GM06990 (cell line): ENCODE measurements at regions not wholly inside any gene's neighbourhood (a gene's known extent, or its start where the extent isn't known, plus 50 kb on each side); places are given as distances from the start of the nearest gene placed in this dataset.

ENCODE experiments used
- DNase-seq: peaks from one replicate; pipeline ENCODE4 v3.0.0-alpha.2; 2011; ENCODE audit not compliant: insufficient read length; ENCODE audit errors: extremely low read depth
- H3K27me3 ChIP-seq: replicated peaks from 2 replicates; pipeline ENCODE4 v1.6.0; 2011; ENCODE audit warnings: low read length; ENCODE audit not compliant: control insufficient read depth, insufficient read depth
- H3K36me3 ChIP-seq: 2 replicates; pipeline ENCODE4 v1.5.1; 2011; ENCODE audit warnings: low read length; ENCODE audit not compliant: control insufficient read depth, insufficient read depth
- H3K4me3 ChIP-seq: replicated peaks from 2 replicates; pipeline ENCODE4 v1.5.1; 2011; ENCODE audit warnings: low read depth, mild to moderate bottlenecking, control low read depth, low read length
- TF ChIP-seq, protein P1 (sequence below): IDR thresholded peaks from 2 replicates; pipeline ENCODE4 v1.5.1; 2011; ENCODE audit warnings: low read length, control low read depth, mild to moderate bottlenecking, inconsistent platforms; ENCODE audit not compliant: insufficient read depth, poor library complexity, severe bottlenecking

- Histone ChIP-seq H3K36me3 (no peaks in the 10 kb centered on the region), H3K4me3 (no peak overlapping the region)
- TF ChIP-seq, protein P1, sequence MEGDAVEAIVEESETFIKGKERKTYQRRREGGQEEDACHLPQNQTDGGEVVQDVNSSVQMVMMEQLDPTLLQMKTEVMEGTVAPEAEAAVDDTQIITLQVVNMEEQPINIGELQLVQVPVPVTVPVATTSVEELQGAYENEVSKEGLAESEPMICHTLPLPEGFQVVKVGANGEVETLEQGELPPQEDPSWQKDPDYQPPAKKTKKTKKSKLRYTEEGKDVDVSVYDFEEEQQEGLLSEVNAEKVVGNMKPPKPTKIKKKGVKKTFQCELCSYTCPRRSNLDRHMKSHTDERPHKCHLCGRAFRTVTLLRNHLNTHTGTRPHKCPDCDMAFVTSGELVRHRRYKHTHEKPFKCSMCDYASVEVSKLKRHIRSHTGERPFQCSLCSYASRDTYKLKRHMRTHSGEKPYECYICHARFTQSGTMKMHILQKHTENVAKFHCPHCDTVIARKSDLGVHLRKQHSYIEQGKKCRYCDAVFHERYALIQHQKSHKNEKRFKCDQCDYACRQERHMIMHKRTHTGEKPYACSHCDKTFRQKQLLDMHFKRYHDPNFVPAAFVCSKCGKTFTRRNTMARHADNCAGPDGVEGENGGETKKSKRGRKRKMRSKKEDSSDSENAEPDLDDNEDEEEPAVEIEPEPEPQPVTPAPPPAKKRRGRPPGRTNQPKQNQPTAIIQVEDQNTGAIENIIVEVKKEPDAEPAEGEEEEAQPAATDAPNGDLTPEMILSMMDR, result no peak
These were observed 150.9 kb downstream of the NUDT12 start for GRCh38 chr5:103411711-103412110.

DNA sequence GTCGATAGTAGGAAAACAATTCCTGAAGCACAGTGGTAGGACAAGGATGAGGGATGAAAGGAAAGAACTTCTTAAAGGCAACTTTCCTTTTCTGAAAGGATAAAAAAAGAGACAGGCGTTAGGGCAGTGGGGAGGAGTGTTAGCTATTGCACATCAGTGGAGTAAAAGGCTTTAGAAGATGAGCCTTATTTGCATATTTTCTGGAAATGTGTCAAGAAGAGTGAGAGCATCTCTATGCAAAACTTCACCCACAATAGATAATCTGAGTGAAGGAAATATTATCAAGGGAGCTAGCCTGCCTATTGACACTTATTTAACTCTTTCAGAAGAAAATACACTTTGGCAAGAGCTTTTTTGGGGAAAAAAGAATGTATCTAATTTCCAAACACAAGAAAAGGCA lies 151.6 kb downstream of the MACIR start:
- Histone ChIP-seq H3K36me3 (no peaks in the 10 kb centered on the region), H3K4me3 (no peak overlapping the region), H3K27me3 (no peaks in the 10 kb centered on the region)
- TF ChIP-seq, protein P1, result no peak
- no peak for DNase-seq

More at GRCh38 chr5:103411711-103412110, 150.9 kb downstream of the NUDT12 start:
- no peaks in the 10 kb centered on the region for H3K27me3 ChIP-seq
- DNase-seq, result no peak

DNA sequence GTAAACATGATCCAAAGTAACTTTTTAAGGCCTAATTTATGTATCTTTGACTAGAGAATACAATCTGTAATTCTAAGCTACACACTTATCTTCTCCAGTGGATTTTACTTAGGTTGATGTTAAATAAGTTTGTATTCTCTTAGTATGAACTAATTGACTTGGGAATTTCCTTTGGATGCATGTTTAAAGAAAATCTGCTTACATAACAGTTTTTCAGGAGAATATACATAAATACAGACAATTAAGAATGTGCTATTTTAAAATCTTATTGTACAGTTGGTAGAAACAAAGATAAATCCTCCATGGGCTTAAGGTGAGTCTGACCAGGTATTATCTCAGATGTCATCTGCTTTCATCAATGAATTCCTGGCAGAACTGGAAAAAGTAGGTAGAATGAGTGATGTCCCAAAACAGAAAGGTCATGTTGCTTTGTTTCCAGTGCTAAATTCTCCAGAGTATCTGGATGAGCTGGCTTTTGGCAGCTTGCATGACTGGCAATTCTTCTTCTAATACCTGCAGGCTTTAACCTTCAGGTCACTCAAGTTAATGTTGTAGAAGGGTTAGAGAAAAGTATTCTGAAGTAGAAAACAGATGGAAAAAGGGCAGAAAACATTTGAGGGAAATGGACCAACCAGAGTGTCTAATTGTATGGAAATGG lies 150.6 kb downstream of the MACIR start:
- DNase-seq, result no peak
- H3K36me3 ChIP-seq, result no peaks in the 10 kb centered on the region
- H3K27me3 ChIP-seq, result no peaks in the 10 kb centered on the region
- no peak overlapping the region for H3K4me3 ChIP-seq
- TF ChIP-seq, protein P1, result no peak

- DNase-seq, result no peak
- TF ChIP-seq, protein P1, result no peak
- Histone ChIP-seq H3K36me3 (no peaks in the 10 kb centered on the region), H3K27me3 (no peaks in the 10 kb centered on the region; the same call in 1 of the 2 replicates), H3K4me3 (no peak overlapping the region)
These were observed 149.8 kb downstream of the MACIR start for GRCh38 chr5:103408408-103408807.

DNA sequence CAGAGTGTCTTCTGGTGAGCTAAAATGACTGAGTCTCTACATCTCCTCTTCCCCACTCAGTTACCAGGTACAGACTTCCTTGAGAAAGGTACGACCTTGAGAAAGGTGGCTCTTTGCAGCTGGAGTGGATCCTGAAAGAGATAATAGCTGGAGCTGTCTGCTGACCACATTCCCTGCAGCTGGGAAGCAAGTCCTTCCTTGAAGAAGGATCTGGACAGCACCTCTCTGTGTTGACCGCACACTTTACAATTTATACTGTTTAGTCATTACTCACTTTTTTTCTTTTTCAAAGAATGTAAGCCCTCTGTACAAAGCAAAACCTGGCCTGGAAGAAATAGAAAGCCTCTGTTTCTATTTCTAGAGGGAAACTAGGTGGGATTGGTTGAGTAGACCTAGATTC lies 148.8 kb downstream of the MACIR start:
- DNase-seq, result no peak

More for the DNA sequence above, 148.8 kb downstream of the MACIR start:
- H3K36me3 ChIP-seq, result no peaks in the 10 kb centered on the region
- TF ChIP-seq, protein P1, result no peak
- H3K27me3 ChIP-seq, result no peaks in the 10 kb centered on the region; the same call in 1 of the 2 replicates
- no peak overlapping the region for H3K4me3 ChIP-seq
